Mesenchymal stem cell (in vitro differentiated cells and primary cell): ENCODE measurements at regions not wholly inside any gene's neighbourhood (a gene's known extent, or its start where the extent isn't known, plus 50 kb on each side); places are given as distances from the start of the nearest gene placed in this dataset.

Experiments
- DNase-seq: peaks from one replicate; pipeline ENCODE4 v3.0.0-alpha.2; 2013
- H2AFZ ChIP-seq: one replicate; pipeline ENCODE4 v1.6.1; 2013; ENCODE audit warnings: low read depth, mild to moderate bottlenecking, control low read depth, inconsistent platforms, low read length, moderate library complexity
- H2AK5ac ChIP-seq: 2 replicates; pipeline ENCODE4 v1.6.1; 2013; ENCODE audit warnings: low read length, moderate library complexity, mild to moderate bottlenecking, inconsistent platforms; ENCODE audit not compliant: severe bottlenecking
- H2BK120ac ChIP-seq: one replicate; pipeline ENCODE4 v1.6.1; 2013; ENCODE audit warnings: low read depth, mild to moderate bottlenecking, inconsistent platforms, low read length, moderate library complexity
- H2BK12ac ChIP-seq, 2 experiments: one replicate each; pipeline ENCODE4 v1.6.1; 2013; ENCODE audit warnings: inconsistent platforms in 2 of 2, low read length in 2 of 2, mild to moderate bottlenecking in 2 of 2, moderate library complexity in 2 of 2, control low read depth in 1 of 2
- H2BK15ac ChIP-seq: one replicate; pipeline ENCODE4 v1.6.1; 2013; ENCODE audit warnings: mild to moderate bottlenecking, low read depth, inconsistent platforms; ENCODE audit not compliant: poor library complexity, severe bottlenecking
- H2BK5ac ChIP-seq: 2 replicates; pipeline ENCODE4 v1.6.1; 2013; ENCODE audit warnings: low read depth, mild to moderate bottlenecking, low read length, control low read depth, inconsistent platforms; ENCODE audit not compliant: poor library complexity, severe bottlenecking
- H3K14ac ChIP-seq, 2 experiments: one replicate each; pipeline ENCODE4 v1.6.1; 2013; ENCODE audit warnings: inconsistent platforms in 2 of 2, low read length in 2 of 2, control low read depth in 1 of 2, mild to moderate bottlenecking in 1 of 2, moderate library complexity in 1 of 2
- H3K18ac ChIP-seq, 2 experiments: one replicate each; pipeline ENCODE4 v1.6.1; 2013; ENCODE audit warnings: inconsistent platforms in 2 of 2, low read length in 2 of 2, control low read depth in 1 of 2, low read depth in 1 of 2, mild to moderate bottlenecking in 1 of 2
- H3K23ac ChIP-seq, 2 experiments: one replicate each; pipeline ENCODE4 v1.6.1; 2013; ENCODE audit warnings: inconsistent platforms in 2 of 2, low read length in 2 of 2, mild to moderate bottlenecking in 2 of 2, moderate library complexity in 2 of 2, control low read depth in 1 of 2
- H3K27ac ChIP-seq: 2 replicates; pipeline ENCODE4 v1.5.1; 2013; ENCODE audit warnings: mild to moderate bottlenecking, moderate library complexity, low read length, control low read depth, inconsistent platforms; ENCODE audit not compliant: poor library complexity, severe bottlenecking
- H3K27me3 ChIP-seq, 2 experiments: 2 replicates each; pipeline versions ENCODE4 v1.6.1 to v1.7.0; 2013; ENCODE audit warnings: low read length in 2 of 2, mild to moderate bottlenecking in 2 of 2, moderate library complexity in 2 of 2, control low read depth in 1 of 2, inconsistent platforms in 1 of 2; ENCODE audit not compliant: control insufficient read depth in 1 of 2, insufficient read depth in 1 of 2
- H3K36me3 ChIP-seq, 2 experiments: 2 replicates each; pipeline versions ENCODE4 v1.6.1 to v1.7.0; 2013; ENCODE audit warnings: low read length in 2 of 2, control low read depth in 1 of 2, inconsistent platforms in 1 of 2, low read depth in 1 of 2, mild to moderate bottlenecking in 1 of 2; ENCODE audit not compliant: insufficient read depth in 2 of 2, control insufficient read depth in 1 of 2
- H3K4ac ChIP-seq, 2 experiments: one replicate each; pipeline ENCODE4 v1.6.1; 2013; ENCODE audit warnings: inconsistent platforms in 2 of 2, low read length in 2 of 2, mild to moderate bottlenecking in 2 of 2, moderate library complexity in 2 of 2, control low read depth in 1 of 2, low read depth in 1 of 2
- H3K4me1 ChIP-seq: 2 replicates; pipeline ENCODE4 v1.6.1; 2013; ENCODE audit warnings: low read depth, low read length, control low read depth; ENCODE audit not compliant: control insufficient read depth, insufficient read depth
- H3K4me2 ChIP-seq: 2 replicates; pipeline ENCODE4 v1.6.1; 2013; ENCODE audit warnings: low read length, mild to moderate bottlenecking, inconsistent platforms; ENCODE audit not compliant: poor library complexity, severe bottlenecking
- H3K4me3 ChIP-seq, 2 experiments: 2 replicates each; pipeline versions ENCODE4 v1.5.1 to v1.7.0; 2013; ENCODE audit warnings: low read length in 2 of 2, mild to moderate bottlenecking in 2 of 2, control low read depth in 1 of 2, low read depth in 1 of 2; ENCODE audit not compliant: insufficient read depth in 1 of 2
- H3K79me1 ChIP-seq: replicated peaks from 2 replicates; pipeline ENCODE4 v1.6.1; 2013; ENCODE audit warnings: mild to moderate bottlenecking, control low read depth, low read length, inconsistent platforms; ENCODE audit not compliant: poor library complexity, severe bottlenecking
- H3K9ac ChIP-seq: 2 replicates; pipeline ENCODE4 v1.7.0; 2013; ENCODE audit warnings: mild to moderate bottlenecking, low read length, moderate library complexity
- H3K9me3 ChIP-seq: 2 replicates; pipeline ENCODE4 v1.7.0; 2013; ENCODE audit warnings: mild to moderate bottlenecking, low read length; ENCODE audit not compliant: control insufficient read depth
- H4K8ac ChIP-seq: one replicate; pipeline ENCODE4 v1.6.1; 2013; ENCODE audit warnings: inconsistent platforms, mild to moderate bottlenecking, low read length, moderate library complexity
- H4K91ac ChIP-seq: one replicate; pipeline ENCODE4 v1.6.1; 2013; ENCODE audit warnings: mild to moderate bottlenecking, low read length, inconsistent platforms
- WGBS: methylation state at CpG from one replicate; pipeline ENCODE4 v1.1.7; 2013; ENCODE audit warnings: mixed read lengths; 5-methylcytosine and 5-hydroxymethylcytosine counted together

- WGBS = 84% methylated on average over 2 of the region's 2 CpGs
- Histone ChIP-seq H2BK12ac (peak overlapping the region; percentile 54 to 77), H4K91ac (no peak overlapping the region), H3K36me3 (no peaks in the 10 kb centered on the region), H2BK15ac (no peak overlapping the region), H2BK5ac (no peak overlapping the region), H2AFZ (no peak overlapping the region), H4K8ac (no peak overlapping the region), H3K4me1 (no peaks in the 10 kb centered on the region), H3K4me2 (no peak overlapping the region), H3K4me3 (no peak overlapping the region), H3K9me3 (no peaks in the 10 kb centered on the region), H2BK120ac (no peak overlapping the region), H3K9ac (no peak overlapping the region), H3K18ac (peak overlapping the region in 1 of 2 experiments; percentile 57), H3K14ac (no peak overlapping the region), H3K27ac (no peak overlapping the region), H3K4ac (no peak overlapping the region), H2AK5ac (no peak overlapping the region), H3K23ac (no peak overlapping the region), H3K27me3 (no peaks in the 10 kb centered on the region), H3K79me1 (no peaks in the 10 kb centered on the region)
- DNase-seq = peak; percentile 40
Measured at GRCh38 chr9:12964271-12964670, 189.5 kb downstream of the LURAP1L start.

DNA sequence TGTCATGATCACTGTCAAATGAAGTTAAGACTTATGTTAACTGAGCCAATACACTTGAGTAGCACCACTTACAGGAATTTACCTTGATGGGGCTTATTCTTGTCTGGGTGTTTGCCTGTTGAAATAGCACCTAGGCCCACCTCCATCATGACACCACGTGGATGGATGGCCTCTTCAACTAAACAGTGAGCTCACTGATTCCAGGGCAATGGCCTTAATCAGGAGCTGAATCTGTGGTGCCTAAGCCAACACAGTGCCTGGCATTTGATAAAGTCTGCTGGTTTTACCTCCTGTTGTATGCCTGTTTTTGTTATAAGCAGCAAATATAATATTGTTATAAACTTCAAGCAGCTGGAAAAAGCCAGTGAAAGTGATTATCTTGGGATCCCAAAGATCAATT is 190.5 kb downstream of the LURAP1L start:
- H2BK15ac ChIP-seq = no peak overlapping the region
- H3K4ac ChIP-seq = no peak overlapping the region
- DNase-seq = no peak
- no peaks in the 10 kb centered on the region for H3K79me1 ChIP-seq
- peak overlapping the region in 1 of 2 experiments; percentile 11 for H3K18ac ChIP-seq
- H2BK12ac ChIP-seq = peak overlapping the region in 1 of 2 experiments; percentile 7
- no peak overlapping the region for H3K14ac ChIP-seq
- no peak overlapping the region for H2AK5ac ChIP-seq
- H4K91ac ChIP-seq = no peak overlapping the region
- H2BK5ac ChIP-seq = no peak overlapping the region
- no peak overlapping the region for H3K23ac ChIP-seq
- H3K27me3 ChIP-seq = no peaks in the 10 kb centered on the region
- H3K27ac ChIP-seq = no peak overlapping the region
- WGBS = 68% methylated on average over 1 of the region's 1 CpG
- no peaks in the 10 kb centered on the region for H3K36me3 ChIP-seq
- H3K4me3 ChIP-seq = no peak overlapping the region
- H3K4me1 ChIP-seq = no peaks in the 10 kb centered on the region
- no peak overlapping the region for H2BK120ac ChIP-seq
- no peak overlapping the region for H3K4me2 ChIP-seq
- H3K9me3 ChIP-seq = no peaks in the 10 kb centered on the region
- no peak overlapping the region for H2AFZ ChIP-seq
- H4K8ac ChIP-seq = peak overlapping the region; percentile 35
- H3K9ac ChIP-seq = no peak overlapping the region

- Histone ChIP-seq H3K4me1 (no peaks in the 10 kb centered on the region), H4K8ac (no peak overlapping the region), H3K36me3 (no peaks in the 10 kb centered on the region), H2AFZ (no peak overlapping the region), H2BK12ac (peak overlapping the region in 1 of 2 experiments; percentile 89), H3K9me3 (no peaks in the 10 kb centered on the region), H3K18ac (no peak overlapping the region), H3K27ac (no peak overlapping the region), H3K79me1 (no peaks in the 10 kb centered on the region), H4K91ac (no peak overlapping the region), H2BK120ac (no peak overlapping the region), H2AK5ac (no peak overlapping the region), H3K23ac (no peak overlapping the region), H3K27me3 (no peaks in the 10 kb centered on the region), H2BK15ac (peak overlapping the region; percentile 60), H3K9ac (no peak overlapping the region), H2BK5ac (no peak overlapping the region), H3K4me2 (no peak overlapping the region), H3K4me3 (no peak overlapping the region), H3K4ac (no peak overlapping the region), H3K14ac (no peak overlapping the region)
- DNase-seq = peak; percentile 88
- 17% methylated on average over 6 of the region's 6 CpGs for WGBS
Measured at GRCh38 chr9:12968093-12968492, 193.3 kb downstream of the LURAP1L start.

DNA sequence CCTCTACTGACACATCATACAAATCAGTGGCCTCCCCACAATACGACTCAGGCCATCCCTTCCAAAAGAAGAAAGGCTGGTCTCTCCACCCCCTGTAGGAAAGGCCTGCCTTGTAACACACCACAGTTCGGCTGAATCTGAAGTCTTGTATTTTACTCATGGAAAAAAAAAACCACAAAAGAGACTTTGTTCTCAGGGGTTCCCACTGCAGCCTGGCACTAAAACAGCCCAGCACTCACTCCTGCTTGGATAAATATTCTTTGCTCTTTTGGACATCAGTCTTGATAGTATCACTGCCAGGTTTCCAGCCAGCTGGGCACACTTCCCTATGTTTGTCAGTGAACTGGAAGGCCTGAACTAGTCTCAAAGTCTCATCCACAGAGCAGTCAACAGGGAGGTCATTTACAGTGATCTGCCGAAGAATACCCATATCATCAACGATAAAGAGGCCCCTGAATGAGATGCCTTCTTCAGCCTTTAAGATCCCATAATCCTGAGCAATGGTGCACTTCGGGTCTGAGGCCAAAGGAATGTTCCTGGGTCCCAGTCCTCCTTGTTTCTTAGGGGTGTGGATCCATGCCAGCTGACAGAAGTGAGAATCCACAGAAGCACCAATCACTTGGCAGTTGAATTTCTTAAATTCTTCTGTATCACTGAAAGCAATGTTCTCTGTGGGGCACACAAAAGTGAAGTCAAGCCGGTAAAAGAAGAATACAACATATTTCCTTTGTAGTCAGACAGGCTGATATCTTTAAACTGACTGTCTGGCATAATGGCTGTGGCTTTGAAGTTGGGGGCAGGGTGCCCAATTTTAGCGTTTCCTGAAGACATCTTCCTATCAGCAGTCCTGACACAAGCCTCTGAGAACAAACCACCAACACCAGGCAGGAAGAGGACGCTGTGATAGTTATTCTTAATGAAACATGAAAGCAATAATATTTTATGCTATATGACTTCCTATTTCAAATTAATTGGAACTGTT is 198.1 kb downstream of the LURAP1L start:
- Histone ChIP-seq H2BK12ac (peak overlapping the region in 1 of 2 experiments; percentile 77), H2BK5ac (no peak overlapping the region), H4K8ac (no peak overlapping the region), H2BK120ac (no peak overlapping the region), H2BK15ac (no peak overlapping the region), H3K4ac (no peak overlapping the region), H3K23ac (no peak overlapping the region), H3K79me1 (no peaks in the 10 kb centered on the region), H3K18ac (peak overlapping the region in 1 of 2 experiments; percentile 34), H3K4me1 (no peaks in the 10 kb centered on the region), H3K14ac (no peak overlapping the region), H3K9ac (no peak overlapping the region), H3K4me2 (no peak overlapping the region), H3K9me3 (no peaks in the 10 kb centered on the region), H3K4me3 (no peak overlapping the region), H3K36me3 (no peaks in the 10 kb centered on the region), H2AFZ (no peak overlapping the region), H4K91ac (no peak overlapping the region), H3K27ac (no peak overlapping the region), H2AK5ac (no peak overlapping the region), H3K27me3 (no peaks in the 10 kb centered on the region)
- WGBS = 86% methylated on average over 5 of the region's 8 CpGs
- no peak for DNase-seq
